SIG-M5 treated with dmso at 0.1 percent for 504 hours (cell line): ENCODE measurements at regions not wholly inside any gene's neighbourhood (a gene's known extent, or its start where the extent isn't known, plus 50 kb on each side); places are given as distances from the start of the nearest gene placed in this dataset.

Experiments used
- DNase-seq: peaks from one replicate; lab custom pipeline; 2025; ENCODE audit not compliant: unreplicated experiment; lab: John Stamatoyannopoulos, UW

DNA sequence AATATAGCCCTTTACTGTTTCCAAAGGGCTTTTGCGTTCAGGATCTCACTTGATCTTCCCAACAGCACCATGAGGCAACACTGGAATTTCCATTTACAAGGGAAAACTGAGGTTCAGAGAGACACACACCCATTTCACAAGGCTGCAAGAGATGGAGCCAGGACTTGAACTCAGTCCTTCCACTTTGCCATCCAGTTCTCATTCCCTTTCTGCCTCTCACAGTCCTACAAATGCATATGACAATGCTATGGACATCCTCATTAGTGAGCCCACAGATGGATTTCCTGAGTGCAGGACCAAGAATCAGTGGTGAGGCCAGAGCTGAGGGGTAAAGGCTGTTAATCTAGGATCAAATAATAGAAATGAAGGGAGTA lies 136.1 kb upstream of the MYCN start:
- no peak for DNase-seq

DNA sequence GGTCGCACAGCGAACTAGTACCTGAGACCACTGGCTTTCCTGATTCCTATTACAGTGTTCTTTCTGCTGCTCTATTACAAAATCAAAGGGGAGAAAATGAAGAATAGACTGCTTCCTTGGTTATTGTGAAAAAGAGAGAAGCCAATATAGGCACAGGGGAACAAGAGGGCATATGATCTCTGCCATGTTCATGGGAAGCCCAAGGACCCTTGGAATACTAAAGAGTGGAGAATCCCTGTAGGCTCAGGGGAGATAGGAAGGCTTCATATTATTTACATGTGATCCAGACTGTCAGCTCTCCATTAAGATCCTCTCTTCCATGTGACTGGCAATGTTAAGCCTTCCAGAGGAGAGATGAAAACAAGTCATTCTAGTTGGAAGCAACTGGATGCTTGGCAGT lies 135.7 kb upstream of the MYCN start:
- DNase-seq, result no peak

DNA sequence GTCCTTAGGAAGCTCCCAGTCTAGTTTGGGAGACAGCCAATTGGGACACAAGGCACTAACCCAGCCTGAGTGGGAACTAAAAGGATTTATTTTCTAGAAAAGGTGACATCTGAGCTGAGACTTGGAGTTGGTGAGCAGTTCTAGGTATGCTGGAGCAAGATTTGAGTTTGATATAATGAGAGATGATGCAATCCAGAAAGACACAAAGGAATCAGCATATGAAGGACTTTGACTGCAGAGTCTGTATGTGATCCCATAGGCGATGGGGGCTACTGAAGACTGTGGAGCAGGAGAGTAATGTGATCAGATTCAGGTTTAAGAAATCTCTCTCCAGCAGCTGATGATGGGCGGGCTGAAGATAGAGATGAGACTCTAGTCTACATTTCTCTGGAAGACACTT lies 135.1 kb upstream of the MYCN start:
- DNase-seq, result no peak

DNA sequence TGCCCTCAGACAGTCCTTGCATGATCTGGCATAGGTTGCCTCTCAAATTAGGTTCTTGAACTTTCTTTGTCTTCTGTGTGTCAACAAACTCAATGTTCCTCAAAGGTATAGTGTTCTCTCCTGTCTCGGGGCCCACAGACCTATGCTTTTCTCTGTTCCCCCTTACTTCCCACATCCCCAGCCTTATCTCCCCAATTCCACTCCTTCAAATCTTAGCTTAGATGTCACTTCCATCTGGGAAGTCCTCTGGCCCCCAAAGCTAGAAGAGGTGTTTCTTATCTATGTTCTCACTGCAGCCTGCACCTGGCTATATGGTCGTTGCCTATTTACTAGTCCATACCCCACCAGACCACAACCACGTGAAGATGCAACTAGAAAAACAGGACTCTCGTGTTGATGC lies 134.6 kb upstream of the MYCN start:
- no peak for DNase-seq

DNA sequence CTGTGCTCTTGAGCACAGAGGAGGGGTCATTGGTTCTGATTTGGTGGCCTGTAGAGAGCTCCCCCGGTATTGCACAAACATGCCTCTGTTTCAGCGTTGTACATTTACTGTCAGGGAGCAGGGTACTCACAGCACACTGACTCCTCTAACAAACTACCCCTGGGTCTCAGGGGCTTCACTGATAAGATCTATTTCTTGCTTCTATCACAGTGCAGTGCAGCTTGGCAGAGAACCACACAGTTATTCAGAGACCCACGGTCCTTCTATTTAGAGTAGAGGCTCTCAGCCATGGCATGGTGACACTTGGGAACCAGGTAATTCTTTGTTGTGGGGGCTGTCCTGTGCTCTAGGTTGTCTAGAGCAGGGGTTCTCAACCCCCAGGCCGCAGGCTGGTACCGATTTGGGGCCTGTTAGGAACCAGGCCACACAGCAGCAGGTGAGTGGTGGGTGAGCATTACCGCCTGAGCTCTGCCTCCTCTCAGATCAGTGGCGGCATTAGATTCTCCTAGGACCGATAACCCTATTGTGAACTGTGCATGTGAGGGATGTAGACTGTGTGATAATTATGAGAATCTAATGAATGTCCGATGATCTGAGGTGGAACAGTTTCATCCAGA lies 133.4 kb upstream of the MYCN start:
- DNase-seq, result no peak

DNA sequence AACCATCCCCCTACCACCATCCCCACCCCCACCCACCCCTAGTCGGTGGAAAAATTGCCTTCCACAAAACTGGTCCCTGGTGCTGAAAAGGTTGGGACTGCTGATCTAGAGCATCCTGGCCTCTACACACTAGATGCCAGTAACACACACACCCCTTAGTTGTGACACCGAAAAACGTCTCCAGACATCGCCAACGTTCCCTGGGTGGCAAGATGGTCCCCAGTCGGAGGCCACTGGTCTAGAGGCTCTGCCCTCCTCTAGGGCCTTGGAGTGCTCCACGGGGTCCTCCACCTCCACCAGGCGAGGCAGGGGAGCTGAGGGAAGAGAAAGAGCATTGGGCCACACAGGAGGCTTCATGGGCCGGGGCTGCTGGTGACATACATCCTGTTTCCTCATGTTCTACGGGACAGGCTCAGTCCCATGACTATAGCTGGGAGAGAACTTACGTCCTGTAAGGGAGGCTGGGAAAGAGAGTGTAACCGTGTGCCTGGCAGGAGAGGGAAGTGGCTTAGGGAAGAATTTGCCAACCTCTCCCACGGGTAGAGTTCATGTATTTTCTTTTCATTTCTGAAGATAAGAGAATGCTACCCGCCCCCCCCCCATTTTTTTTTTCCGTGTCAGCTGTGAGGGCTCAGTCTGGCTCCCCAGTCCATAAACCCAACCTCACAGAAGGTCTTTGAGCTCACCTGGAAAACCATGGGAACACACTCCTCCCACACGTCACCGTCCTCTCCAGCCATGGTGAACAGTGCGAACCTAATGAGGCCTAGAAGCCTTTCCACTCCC lies 132.7 kb upstream of the MYCN start:
- no peak for DNase-seq

DNA sequence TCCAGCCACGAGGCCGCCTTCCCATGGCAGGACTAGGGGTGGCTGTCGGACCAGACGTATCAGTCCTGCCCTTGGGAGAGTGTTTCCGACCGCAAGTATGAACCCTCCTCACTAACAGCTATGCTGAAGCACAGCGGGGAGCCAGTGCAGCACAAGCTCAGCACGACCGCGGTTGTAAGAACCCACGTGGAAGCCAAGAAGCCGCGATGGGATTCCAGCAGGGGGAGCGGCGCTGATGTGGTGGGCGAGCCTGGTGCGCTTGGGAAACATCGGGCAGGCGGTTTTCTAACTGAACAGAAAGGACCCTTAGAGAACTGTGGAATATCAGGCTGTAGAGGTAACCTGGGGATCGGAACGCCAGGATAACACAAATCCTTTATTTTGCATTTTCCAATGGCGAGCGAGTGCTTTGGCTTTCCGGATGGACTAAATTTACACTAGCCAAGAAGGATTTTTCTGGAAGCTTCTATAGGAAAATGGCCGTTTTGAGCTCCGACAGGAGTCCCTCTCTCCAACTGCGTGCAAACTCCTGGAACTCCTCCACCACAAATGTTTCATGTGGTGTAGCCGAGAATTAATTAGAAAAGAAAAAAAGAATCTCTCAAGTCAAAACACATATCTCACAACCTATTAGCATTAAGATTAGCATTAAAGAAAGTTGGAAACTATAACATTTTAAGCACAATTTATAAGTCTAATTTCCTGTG lies 132.0 kb upstream of the MYCN start:
- no peak for DNase-seq

DNA sequence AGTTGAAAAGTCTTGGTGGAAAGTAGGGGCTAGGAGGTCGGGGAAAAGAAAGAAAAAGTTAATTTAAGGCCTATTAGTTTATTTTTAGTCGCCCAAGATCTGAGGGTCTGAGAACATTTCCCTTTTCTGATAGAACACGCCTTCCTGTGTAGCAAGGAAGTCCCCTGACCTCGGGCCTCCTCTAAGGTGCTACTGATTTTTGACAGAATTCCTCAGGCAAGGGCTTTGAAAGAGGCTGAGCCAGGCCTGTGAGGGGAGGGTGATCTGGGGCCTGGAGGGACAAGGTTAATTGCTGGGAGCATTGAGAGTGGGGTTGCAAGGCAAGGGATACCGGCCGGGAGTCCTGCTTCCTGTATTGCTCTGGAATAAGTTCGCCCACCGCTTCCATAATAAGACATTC lies 131.4 kb upstream of the MYCN start:
- no peak for DNase-seq

DNA sequence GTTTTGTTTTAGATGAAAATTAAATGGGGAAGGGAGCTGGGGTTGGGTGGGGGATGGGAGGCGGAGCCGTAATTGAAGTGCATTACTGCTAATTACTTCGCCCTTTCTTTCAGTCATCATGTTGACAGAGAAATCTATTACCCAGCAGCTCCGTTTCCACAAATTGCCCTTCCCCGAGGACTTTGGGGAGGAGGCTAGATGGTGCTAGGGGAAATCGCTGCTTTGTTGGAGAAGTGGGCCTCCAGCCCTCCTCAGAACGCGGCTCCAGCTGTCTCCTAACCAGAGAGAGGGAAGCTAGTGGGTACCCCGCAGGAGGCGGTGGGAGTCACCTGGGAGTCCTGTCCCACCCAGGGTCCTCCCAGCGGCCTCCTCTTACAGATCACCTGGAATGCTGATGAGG lies 130.9 kb upstream of the MYCN start:
- no peak for DNase-seq

DNA sequence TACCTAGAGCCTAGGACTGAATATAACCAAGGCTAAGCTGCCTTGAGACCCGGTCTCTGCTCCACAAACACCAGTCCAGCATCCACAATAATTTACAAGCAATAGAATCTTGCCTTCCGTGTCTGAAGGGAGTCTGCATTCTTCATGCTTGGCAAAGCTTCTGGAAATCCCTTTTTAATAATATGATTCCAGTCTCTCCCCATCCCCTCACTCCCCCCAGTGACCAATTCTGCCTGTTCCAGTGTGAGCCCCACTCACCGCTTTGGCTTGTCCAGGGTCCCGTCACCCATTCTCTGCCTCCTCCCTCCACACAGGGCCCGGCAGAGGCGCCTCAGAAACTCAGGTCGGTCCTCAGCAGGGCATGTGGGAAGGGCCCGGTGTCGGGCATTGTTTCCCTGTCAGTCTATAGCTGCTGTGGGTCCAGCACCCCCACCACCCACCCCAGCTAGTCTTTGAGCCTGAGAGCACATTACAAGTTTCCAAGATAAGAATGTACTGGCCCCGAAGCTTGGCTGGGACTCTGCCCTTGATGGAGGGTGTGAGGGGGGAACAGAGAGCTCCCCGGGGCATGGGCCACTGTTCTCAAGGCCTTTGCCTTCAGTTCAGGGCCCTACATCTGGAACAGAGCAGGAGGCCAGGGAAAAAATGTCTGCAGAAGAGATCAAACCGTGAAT lies 129.7 kb upstream of the MYCN start:
- no peak for DNase-seq

DNA sequence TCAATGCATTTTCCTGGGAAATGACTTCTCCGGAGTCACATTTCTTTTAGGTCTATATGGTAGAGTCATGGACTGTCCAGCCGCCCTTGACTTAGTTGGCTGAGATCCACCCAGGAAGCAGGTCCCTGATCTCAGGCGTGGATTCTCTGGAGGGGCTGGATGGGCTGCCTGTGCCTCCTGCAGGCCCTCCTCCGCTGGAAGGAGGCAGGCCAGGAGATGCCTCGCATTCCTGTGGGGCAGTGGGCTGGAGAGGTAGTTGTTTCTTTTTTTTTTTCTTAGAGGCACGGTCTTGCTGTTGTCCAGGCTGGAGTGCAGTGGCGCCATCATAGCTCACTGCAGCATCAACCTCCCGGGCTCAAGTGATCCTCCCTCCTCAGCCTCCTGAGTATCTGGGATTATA lies 129.0 kb upstream of the MYCN start:
- DNase-seq, result no peak

DNA sequence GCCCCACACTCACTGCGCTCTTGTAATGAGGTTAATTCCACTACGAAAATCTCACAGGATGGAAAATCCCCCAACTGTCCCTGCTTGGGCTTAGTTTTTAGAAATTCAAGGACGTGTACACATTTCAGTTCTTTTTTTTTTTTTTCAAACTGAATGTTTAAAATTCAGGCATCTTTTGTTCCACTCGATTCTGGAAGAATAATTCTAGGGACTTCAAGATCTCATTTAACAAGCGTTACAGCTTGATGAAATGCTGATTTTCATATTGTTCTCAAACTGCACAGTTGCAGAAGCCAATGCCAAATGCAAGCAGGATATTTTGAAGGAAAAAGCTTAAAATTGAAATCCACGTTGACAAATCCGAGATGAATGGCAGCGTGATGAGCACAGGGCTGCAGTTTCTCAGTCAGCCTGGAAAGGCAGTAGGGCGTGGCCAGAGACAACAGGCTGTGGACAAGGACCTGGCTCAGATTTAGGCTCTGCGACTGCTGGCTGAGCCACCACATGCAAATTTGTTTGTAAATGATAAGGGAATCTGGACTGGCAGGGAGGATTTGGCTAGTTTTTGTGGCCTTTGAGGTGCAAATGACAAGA lies 128.1 kb upstream of the MYCN start:
- no peak for DNase-seq

DNA sequence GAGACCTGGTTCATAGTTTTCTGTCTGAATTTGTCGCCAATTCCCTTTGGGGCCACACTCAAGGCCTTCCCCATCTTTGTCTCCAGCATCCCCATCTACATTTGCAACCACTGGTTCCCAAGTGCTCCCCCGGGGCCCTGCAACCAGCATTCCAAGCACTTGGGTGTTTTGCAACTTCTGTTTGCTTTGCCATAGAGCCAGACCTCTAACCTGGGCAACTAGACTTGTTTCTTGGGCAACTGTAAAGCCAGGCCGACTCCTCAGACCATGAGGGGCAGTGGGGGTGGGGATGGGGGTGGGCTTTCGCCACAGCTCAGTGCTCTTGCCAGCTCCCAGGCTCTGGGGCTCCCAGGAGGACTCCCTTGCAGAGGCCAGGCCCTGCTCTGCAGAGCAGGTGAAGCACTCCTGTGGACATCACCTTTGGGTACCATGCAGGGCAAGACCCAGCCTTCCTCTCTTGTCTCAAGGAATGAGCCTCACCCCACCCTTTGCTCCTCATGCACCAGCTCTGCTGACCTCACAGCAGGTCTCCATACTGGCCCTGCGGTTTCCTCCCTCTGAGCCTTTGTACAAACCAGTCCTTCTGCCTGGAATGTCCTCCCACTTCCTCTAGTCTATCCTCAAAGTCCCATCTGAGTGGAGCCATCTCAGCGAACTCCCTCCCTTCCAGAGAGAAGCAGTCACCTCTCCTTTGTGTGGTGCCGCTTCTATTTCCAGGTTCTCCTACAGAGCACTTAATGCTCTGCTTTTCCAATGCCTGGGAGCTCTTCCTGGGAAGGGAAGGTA lies 126.7 kb upstream of the MYCN start:
- no peak for DNase-seq

DNA sequence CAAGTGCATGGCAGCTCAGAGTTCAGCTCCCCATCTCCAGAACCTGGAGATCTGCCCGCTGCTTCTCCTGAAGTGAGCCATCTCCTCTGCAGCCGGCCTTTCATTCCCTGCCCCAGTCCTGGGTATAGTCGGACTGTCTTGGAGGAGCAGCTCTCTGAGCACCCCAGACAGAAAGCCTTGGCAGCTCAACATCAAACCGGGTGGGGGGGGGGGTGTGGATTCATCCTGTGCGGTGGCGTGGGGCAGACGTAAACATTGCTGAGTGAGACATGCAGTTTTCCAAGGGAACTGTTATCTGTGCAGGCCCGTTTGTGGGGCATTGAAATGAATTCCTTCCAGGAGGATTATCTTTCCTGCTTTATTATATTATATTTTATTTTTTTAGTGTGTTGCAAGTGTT lies 125.9 kb upstream of the MYCN start:
- DNase-seq, result no peak

DNA sequence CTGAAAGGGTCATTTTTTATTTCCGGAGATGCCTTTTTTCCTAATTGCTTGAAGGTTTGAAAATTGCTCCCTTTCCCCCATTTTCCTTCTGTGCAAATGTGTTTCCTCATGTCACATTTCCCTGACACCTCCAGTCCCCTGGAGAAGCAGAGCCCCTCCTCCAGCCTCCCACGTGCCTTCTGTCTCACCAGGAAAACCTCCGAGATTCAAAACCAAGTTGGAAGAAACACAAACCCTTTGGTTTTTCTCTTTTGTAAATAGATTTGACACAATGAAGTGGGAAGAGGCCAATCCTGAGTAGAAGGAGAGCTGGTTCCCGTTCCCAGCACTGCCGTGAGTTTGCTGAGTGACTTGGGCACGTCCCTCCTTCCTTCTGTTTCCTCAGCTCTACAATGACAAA lies 125.4 kb upstream of the MYCN start:
- no peak for DNase-seq

DNA sequence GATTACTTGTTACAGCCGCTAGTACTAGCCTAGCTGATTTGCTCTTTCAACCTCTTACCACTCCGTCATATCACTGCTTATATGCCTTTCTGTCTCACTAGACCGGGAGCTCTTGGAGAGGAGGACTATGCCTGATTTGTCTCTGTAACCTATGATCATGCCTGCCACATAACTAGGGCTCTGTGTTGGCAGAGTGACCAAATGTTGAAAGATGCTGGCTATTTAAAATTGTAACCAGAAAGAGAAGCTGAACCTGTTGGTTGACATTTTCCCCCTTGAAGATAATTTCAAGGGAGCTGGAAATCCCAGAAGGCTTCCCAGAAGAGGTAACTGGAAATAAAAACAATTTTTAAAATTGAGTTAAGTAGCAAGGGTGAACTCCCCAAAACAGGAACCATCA lies 124.1 kb upstream of the MYCN start:
- no peak for DNase-seq

DNA sequence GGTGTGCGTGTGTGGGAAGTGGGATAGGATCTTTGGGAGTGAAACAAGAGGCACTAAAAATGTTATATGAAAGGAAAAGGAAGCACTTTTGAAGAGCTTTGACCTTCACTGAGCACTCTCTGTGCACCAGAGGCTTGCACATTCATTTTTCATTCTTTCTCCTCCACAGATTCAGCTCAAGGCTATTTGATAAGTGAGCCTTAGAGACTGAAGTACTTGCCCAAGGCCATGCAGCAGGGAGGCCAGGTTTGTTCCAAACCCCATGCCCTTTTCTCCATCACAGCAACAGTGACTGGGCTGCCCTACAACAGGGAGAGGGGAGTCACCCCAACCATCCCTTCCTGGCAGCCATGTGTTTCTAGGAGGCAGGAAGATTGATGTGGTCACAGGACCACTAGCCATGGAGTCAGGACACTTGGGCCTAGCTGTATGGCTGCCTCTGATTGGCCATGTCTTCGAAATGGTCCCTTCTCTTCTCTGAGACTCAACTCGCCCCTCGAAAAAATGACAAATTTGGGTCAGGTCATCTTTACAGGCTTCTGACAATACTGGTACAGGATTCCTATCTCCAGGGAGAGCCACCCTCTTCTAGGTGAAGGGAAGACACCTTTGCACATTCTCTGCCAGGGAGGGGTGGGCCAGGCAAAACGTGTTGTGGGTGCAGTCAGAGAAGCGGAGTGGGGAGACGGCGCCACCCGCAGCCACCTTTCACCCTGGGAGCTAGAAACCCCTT lies 123.5 kb upstream of the MYCN start:
- no peak for DNase-seq

DNA sequence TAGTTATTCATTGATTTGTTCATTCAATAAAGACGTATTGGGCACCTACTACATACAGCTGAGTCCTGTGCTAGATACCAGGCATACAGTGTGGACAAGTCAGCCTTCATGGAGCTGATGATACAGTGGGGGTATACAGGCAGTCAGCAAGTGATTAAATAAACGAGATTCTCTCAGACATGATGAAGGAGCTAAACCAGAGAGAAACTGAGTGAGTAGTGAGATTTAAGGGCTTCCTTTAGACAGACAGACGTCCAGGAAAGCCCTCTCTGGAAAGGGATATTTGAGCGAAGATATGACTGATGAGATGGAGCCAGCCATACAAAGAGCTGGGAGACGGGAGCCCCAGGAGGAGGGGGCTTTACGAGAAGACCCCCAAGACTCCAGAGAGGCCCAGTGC lies 122.6 kb upstream of the MYCN start:
- DNase-seq, result no peak

DNA sequence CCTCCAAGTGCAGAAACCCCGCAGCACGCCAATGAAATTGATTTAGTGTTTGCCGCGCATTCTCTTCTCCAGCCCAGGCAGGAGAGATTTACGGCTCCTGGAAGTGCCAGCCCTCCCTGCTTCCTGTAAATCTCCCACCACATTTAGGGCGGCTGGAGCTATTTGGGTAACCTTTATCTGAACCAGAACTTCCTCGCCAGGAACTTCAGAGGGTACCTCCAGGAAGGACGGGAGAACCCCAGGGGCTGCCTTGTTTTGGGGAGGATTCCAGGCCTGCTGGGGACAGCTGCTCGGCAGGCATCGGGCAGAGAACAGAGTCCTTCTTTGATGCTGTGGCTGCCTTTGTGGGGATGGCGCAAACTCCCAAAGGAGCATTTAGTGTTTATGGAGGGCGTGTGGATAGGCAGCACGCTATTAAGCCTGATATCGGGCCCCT lies 122.0 kb upstream of the MYCN start:
- DNase-seq, result no peak

DNA sequence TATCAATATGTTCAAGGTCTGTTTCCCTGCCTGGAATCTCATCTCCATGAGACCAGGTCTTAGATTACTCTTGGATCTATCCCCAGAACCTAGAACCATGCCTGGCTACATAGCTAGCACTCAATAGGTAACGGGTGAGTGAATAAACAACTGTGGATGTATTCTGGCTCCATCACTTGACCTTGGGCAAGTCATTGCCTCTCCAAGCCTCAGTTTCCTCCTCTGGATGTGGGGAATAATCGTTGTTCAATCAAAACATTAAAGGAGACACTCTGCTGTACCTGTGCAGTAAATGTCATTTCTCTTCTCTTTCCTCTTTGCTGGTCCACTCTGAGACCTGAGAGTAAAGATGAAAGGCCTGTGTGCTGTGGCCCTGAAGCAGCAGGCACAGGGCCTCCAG lies 121.5 kb upstream of the MYCN start:
- DNase-seq, result no peak
